Natural killer cell (primary cell): ENCODE measurements at regions not wholly inside any gene's neighbourhood (a gene's known extent, or its start where the extent isn't known, plus 50 kb on each side); places are given as distances from the start of the nearest gene placed in this dataset.

Source experiments
- ATAC-seq, 3 donors: fragments of 150-1000 bp in 2 of 3; fragments of 200-7000 bp in 1 of 3; cut with Tn5 transposase; 1 replicate in 1 of 3; 2 replicates in 2 of 3; pipeline ENCODE4 v1.10.0; 2021; ENCODE audit warnings: mild to moderate bottlenecking in 2 of 3, moderate library complexity in 2 of 3
- DNase-seq, 2 donors: peaks; one replicate each; pipeline versions ENCODE4 v3.0.0 to v3.0.0-alpha.2; 2013 to 2021; ENCODE audit warnings: mixed read lengths in 1 of 2
- H3K27ac ChIP-seq: one replicate; pipeline ENCODE4 v1.5.1; 2013; ENCODE audit warnings: mild to moderate bottlenecking, low read length
- H3K27me3 ChIP-seq: one replicate; pipeline ENCODE4 v1.6.1; 2013; ENCODE audit warnings: low read length; ENCODE audit not compliant: control insufficient read depth, insufficient read depth
- H3K36me3 ChIP-seq: one replicate; pipeline ENCODE4 v1.6.1; 2013; ENCODE audit warnings: low read length; ENCODE audit not compliant: control insufficient read depth, insufficient read depth
- H3K4me1 ChIP-seq: one replicate; pipeline ENCODE4 v1.6.1; 2013; ENCODE audit warnings: low read length; ENCODE audit not compliant: control insufficient read depth, insufficient read depth
- H3K4me3 ChIP-seq: one replicate; pipeline ENCODE4 v1.5.1; 2013; ENCODE audit warnings: low read length
- H3K9me3 ChIP-seq: one replicate; pipeline ENCODE4 v1.6.1; 2013; ENCODE audit warnings: low read length; ENCODE audit not compliant: control insufficient read depth, insufficient read depth
- H3K27ac Mint-ChIP-seq, 2 donors: one replicate each; pipeline ENCODE4 v1.8.0; 2022; ENCODE audit warnings: mild to moderate bottlenecking in 2 of 2, mixed read lengths in 2 of 2, moderate library complexity in 1 of 2
- H3K27me3 Mint-ChIP-seq, 2 donors: one replicate each; pipeline ENCODE4 v1.8.0; 2022; ENCODE audit warnings: low read depth in 2 of 2, mixed read lengths in 2 of 2
- H3K36me3 Mint-ChIP-seq: one replicate; pipeline ENCODE4 v1.8.0; 2022; ENCODE audit warnings: mixed read lengths
- H3K4me1 Mint-ChIP-seq, 2 donors: one replicate each; pipeline ENCODE4 v1.8.0; 2022; ENCODE audit warnings: mixed read lengths in 2 of 2
- H3K4me3 Mint-ChIP-seq: one replicate; pipeline ENCODE4 v1.8.0; 2022; ENCODE audit warnings: mild to moderate bottlenecking, moderate library complexity, mixed read lengths
- H3K9me3 Mint-ChIP-seq, 2 donors: one replicate each; pipeline ENCODE4 v1.8.0; 2022; ENCODE audit warnings: mixed read lengths in 2 of 2
- CTCF ChIP-seq: fragments of 200-600 bp; IDR thresholded peaks from one replicate; pipeline ENCODE4 v1.8.0; 2022; ENCODE audit warnings: antibody characterized with exemption
- WGBS: methylation state at CpG from one replicate; pipeline ENCODE4 v1.1.7; 2013; ENCODE audit warnings: missing lambda C conversion rate; ENCODE audit not compliant: insufficient coverage; 5-methylcytosine and 5-hydroxymethylcytosine counted together
- intact Hi-C: fragments of 100-400 bp; cut with micrococcal nuclease; formaldehyde crosslinking; loops from one replicate; pipeline ENCODE4 v1.14.2; 2022

DNA sequence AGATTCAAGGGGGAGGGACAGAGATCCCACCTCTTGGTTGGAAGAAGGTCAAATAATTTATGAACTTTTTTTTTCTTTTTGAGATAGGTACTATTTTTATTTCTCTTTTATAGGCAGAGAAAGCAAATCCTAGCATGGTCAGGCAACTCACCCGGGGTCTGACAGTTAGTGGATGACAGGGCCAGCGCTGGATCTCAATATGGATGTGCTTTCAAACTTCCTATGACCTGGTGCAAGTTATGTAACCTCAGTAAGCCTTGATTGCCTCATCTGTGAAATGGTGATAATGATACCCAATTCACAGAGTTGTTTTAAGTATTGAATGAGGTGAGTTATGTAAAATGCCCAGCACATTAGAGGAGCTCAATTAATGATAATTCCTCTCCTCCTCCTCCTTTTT, 86.8 kb upstream of the MEF2A start:
- TF ChIP-seq CTCF: no peak
- peaks cover 15 to 18% of the 10 kb centered on the region in 2 donors for H3K4me1 Mint-ChIP-seq
- H3K4me1 ChIP-seq: peaks cover 24% of the 10 kb centered on the region
- ATAC-seq: no peak
- no peak overlapping the region for H3K27ac ChIP-seq
- H3K9me3 ChIP-seq: no peaks in the 10 kb centered on the region
- H3K27ac Mint-ChIP-seq: no peak overlapping the region
- H3K36me3 ChIP-seq: no peaks in the 10 kb centered on the region
- H3K27me3 ChIP-seq: no peaks in the 10 kb centered on the region
- H3K4me3 Mint-ChIP-seq: no peak overlapping the region
- intact Hi-C loops: no loop called here
- 100% methylated on average over 2 of the region's 2 CpGs for WGBS
- H3K36me3 Mint-ChIP-seq: no peaks in the 10 kb centered on the region
- no peak for DNase-seq
- H3K9me3 Mint-ChIP-seq: no peaks in the 10 kb centered on the region
- H3K4me3 ChIP-seq: no peak overlapping the region
- H3K27me3 Mint-ChIP-seq: peaks cover 2 to 8% of the 10 kb centered on the region in 2 donors

DNA sequence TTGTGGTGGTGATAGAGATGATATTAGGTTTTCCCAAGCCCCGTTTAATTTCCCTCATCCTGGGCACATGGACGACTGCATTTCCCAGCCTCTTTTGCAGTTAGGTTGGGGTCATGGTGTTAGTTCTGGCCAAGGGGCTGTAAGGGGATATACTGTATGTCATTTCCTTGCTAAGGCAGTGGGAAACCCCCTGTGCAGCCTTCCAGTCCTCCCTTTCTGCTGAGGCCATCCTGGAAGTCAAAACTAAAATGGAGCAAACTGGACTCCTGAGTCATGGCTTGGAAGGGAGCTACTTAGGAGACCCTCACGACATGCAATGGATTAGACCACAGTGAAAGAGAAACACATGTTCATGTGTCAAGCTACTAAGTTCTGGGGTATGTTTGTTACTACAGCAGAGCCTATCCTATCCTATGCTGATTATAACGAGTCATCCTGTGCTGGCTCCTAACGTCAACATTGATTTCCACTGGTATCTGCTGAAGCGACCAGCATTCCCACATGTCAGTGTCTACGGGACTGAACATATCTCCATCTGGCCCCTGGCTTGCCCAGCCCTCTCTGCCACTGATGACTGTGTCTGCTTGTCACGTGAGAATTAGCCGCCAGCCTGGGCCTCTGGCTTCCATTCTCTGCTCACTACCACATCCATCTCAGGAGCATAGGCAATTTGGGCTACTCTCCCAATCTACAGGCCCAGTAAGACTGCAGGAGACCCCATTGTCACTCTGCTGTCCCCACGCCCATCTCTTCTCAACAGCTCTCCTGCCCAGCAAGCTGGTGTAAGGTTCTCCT, 85.6 kb upstream of the MEF2A start:
- Histone ChIP-seq H3K4me1 (peaks cover 20% of the 10 kb centered on the region), H3K9me3 (no peaks in the 10 kb centered on the region), H3K27me3 (no peaks in the 10 kb centered on the region), H3K4me3 (no peak overlapping the region), H3K36me3 (no peaks in the 10 kb centered on the region), H3K27ac (no peak overlapping the region)
- intact Hi-C loops: no loop called here
- ATAC-seq: no peak
- peaks cover 15 to 18% of the 10 kb centered on the region in 2 donors for H3K4me1 Mint-ChIP-seq
- WGBS: 82% methylated on average over 10 of the region's 10 CpGs
- H3K9me3 Mint-ChIP-seq: no peaks in the 10 kb centered on the region
- H3K4me3 Mint-ChIP-seq: no peak overlapping the region
- TF ChIP-seq CTCF: no peak
- DNase-seq: no peak
- H3K27me3 Mint-ChIP-seq: peaks cover under 1 to 8% of the 10 kb centered on the region in 2 donors
- H3K27ac Mint-ChIP-seq: no peak overlapping the region
- H3K36me3 Mint-ChIP-seq: no peaks in the 10 kb centered on the region

DNA sequence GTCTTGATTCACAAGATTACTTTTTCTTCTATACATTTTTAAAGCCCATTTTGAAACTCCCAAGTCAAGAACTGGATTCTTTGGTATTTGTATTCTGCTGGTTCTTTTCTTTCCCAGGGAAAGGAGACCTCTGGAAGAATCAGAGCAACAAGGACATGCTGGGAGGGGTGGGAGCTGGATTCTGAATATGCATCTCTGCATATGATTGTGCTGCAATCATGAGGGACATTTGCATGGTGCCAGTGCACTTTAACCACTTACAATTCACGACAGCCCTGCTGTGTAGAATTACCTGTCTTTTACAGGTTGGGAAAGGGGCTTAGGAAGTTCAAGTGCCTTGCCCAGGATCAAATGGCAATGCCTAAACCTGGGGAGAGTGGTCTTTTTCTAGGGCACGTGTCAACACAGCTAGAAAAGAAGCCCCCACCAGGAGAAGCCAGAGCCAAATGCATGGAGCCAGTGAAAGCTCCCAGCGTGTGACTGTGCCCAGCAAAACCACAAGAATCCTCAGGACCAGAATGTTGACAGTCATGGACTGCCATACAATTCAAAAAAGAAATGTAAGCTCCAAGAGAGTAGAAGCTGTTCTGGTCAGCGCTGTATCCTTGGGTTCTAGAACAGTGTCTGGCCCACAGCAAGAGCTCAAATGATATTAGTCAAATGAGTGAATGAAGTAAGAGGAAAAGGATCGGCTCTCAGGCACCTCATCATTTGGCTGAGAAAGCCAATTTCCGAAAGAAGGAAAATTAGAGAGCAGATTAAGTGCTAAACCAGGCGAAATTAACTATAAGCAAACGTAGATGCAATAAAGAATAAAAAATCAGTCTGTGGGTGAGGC, 84.5 kb upstream of the MEF2A start:
- Mint-ChIP-seq H3K4me3 (no peak overlapping the region), H3K36me3 (no peaks in the 10 kb centered on the region), H3K4me1 (peaks cover 13 to 23% of the 10 kb centered on the region in 2 donors), H3K27ac (no peak overlapping the region), H3K27me3 (peaks cover 9 to 11% of the 10 kb centered on the region in 2 donors), H3K9me3 (no peaks in the 10 kb centered on the region)
- Histone ChIP-seq H3K36me3 (no peaks in the 10 kb centered on the region), H3K27ac (no peak overlapping the region), H3K27me3 (no peaks in the 10 kb centered on the region), H3K4me1 (peaks cover 23% of the 10 kb centered on the region), H3K9me3 (no peaks in the 10 kb centered on the region), H3K4me3 (no peak overlapping the region)
- DNase-seq (no peak), ATAC-seq (no peak)
- WGBS: 85% methylated on average over 8 of the region's 8 CpGs
- no peak for TF ChIP-seq CTCF
- intact Hi-C loops: no loop called here
